OCI-M1 (cell line): ENCODE measurements at regions not wholly inside any gene's neighbourhood (a gene's known extent, or its start where the extent isn't known, plus 50 kb on each side); places are given as distances from the start of the nearest gene placed in this dataset.

Experiments used
- DNase-seq: peaks from one replicate; lab custom pipeline; 2025; lab: John Stamatoyannopoulos, UW

DNA sequence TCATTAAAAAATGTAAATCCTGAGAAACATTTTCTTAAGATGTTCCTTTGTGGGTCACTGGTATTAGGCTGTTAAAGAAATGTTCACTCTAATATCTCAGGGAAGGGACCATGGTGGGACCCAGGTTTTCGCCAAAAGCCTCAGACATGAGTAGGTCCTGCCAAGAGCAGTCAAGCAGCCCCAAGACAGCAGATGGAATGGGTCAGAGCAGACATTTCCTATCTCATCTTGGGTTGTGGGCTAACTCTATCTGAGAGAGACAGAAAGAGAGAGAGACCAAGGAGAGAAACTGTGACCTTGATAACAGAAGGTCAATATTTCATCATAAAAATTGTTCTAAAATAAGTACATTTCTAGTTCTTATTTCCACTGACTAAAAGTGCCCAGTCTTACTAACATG, 661.7 kb downstream of the TSN start:
- peak; percentile 46 for DNase-seq

DNA sequence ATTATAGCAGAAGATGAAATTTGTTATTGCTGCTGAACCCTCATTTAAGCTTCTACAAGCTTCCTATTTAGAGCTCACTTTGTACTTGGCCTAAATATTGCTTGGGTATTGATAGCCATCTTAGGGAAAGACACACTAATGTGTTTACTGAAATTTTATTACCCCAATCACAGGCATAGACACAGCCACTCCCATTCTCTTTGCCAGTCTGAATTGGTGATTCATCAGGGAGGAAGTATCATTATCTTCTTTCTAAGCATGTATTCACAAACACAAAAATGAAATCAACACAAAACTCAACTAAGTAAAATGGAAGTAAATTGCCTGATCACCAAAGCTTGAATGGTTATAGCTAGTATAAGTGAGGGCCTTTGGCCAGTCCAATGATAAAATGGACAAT, 666.3 kb downstream of the TSN start:
- peak; percentile 23 for DNase-seq

DNA sequence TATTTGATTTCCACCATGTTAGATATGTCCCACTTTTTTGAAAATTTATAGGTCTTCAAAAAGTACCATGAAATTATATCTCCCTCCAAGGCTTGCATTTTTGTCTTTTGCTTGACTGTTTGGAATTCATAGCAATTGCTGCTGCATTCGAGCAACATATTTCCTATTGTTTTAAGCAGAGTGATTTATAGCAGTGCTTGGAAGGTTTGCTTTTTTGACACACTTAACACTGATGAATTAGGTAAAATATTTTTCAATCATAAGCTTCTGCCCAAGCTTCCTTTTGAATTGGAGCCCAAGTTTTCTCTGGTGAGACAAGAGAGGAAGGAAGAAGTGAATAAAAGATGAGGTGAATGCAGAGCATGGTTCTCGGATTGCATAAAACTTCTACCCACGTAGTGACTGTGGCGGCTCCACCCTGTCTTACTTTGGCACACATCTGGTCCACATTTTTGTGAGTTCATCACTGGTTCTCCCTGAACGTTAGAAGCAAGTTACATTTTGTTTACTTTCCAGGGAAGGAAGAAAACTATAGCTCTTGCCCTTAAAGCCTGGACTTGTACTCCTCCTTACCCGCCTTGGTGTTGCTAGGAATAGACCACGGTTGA, 667.0 kb downstream of the TSN start:
- no peak for DNase-seq

DNA sequence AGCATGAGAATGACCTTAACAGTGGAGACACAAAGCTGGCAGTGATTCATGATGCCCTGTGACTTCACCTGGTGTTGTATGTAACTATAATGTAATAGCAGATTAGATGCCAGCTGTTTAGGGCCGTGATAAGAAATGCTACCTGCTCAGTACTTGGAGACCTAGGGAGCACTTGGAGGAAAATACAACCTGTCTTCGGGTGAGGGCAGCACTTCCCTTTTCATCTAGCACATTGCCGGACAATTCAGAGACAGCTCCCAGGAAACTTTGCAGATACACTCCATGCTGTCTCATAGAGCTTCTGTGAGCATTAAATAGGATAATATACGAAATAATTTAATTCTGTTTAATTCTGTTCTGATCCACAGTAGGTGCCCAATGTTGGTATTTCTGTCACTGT, 668.5 kb downstream of the TSN start:
- DNase-seq: no peak

DNA sequence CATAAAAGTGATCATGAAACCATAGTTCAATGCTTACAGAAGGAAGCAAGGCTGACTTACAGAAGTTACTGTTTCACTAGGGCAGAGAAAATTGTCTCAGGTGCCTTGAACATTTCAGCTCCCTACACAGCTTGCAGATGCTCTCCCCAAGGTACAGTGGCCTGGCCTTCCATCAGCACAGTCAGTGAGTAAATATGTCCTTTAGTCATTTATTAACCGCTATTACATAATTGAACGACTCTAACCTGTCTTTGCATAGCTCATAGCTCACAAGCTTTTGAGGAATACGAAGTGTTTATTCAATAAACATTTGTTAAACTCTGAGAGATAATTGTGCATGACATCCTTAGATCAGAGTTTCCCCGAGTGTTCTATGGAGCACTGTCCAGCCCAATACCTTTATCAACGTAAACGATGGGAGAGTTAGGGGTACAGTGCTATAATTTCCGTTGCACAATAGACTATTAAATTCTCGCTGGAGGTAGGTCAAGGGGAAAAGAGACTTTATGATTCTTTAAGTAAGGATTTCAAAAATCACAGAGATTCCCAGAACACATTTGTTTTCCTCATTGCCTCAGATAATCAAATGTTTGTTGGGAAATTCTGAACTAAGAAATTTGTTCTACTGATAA, 677.8 kb downstream of the TSN start:
- DNase-seq: no peak

DNA sequence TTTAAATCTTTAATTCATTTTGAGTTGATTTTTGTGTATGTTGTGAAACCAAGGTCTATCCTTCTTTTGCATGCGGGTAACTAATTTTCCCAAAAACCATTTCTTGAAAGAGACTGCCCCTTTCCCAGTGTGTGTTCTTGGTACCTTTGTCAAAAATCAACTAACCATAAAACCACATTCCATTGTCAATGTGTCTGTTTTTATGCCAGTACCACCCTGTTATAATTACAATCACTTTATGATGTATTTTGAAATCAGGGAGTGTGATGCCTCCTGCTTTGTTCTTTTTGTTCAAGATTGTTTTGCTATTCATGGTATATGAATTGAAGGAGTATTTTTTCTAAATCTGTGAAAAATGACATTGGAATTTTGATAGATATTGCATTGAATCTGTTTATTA, 689.6 kb downstream of the TSN start:
- no peak for DNase-seq

DNA sequence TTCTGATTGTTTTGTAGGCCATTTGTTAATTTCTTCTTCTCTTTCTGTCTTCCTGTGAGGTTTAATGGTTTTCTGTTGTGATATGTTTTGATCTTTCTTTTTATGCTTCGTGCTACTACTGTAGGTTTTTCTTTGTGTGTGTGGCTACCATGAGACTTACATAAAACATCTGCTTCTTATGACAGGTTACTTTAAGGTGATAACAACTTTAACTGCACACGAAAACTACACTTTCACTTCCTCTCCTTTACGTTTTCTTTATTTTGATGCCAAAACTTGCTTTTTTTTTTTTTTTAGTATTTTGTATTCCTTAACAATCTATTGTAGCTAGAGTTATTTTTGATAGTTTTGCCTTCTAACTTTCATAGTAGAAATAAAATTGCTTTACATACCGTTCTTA, 691.3 kb downstream of the TSN start:
- no peak for DNase-seq

DNA sequence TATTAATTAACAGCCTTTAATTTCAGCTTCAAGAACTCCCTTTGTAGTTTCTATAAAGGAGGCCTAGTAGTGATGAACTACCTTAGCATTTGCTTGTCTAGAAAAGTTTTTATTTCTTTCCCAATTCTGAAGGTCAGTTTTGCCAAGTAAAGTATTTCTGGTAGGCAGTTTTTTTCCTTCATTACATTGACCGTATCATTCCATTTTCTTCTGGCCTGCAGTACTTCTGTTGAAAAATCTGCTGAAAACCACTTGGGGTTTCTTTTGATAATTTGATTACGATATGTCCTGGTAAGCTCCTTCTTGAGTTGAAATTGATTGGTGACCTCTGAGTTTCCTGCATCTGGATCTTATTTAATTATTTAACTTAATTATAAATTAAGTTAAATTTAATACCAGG, 691.8 kb downstream of the TSN start:
- no peak for DNase-seq

DNA sequence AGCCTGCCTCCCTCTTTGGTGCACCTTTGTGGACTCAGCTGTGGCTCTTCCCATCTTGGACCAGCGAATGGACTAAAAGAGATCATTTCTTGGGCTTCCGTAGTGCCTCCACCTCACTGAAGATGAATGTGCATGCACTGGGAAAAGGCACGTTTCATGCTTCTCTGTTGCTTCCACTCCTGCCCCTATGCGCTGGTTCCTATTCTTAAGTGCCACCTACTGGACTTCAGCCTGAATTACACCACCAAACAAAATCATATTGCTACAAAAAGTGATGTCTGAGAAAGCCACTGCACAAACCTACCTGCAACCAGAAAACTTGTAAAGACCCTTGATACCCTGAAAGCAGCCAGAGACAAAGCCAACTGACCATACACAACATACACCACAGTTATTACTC, 695.6 kb downstream of the TSN start:
- peak; percentile 70 for DNase-seq

DNA sequence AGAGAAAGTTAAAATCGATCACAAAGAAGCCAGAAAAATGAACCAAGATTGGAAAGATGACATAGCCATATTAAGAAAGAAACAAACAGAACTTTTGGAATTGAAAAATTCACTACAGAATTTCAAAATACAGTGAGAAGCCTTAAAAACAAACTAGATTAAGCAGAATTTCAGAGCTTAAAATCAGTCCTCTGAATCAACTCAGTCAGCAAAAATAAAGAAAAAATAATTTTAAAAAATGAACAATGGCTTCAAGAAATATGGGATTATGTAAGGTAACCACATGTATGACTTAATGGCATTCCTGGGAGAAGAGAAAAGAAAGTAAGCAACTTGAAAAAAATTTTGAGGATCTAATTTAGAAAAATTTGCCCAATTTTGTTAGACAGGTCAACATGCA, 696.2 kb downstream of the TSN start:
- no peak for DNase-seq

DNA sequence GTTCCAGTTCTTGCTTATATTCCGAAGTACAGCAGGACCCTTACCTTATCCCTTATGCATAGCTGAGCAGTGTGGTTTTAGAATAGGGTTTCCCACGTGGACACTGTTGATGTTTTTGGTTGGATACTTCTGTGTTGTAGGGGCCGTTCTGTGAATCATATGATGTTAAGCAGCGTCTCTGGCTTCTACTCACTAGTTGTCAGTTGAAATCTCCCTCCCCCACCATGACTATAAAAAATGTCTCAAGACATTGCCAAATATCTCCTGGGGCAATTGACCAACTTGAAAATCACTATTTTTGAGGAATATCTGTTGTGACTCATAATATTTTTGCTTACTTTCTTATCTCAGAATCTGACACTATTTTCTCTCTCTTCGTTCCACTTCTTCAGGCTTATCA, 713.7 kb downstream of the TSN start:
- DNase-seq: peak; percentile 47

DNA sequence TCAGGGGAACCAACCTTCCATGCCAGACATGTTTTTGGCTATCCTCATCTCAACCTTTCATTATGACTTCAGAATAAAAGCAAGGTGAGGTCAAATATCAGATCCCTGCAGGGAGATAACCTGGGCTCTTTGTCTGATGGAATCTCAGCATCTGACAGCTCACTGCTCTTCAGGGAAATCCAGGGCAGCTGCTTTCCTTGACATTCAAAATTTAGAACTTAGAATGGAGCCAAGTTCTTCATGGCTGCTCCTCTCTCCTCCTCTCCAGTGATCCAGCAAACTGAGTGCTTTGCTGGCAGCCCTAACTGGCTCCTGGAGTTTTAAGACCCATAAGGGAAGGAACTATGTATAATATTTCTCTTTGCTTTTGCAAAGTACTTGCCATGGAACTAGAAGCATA, 716.3 kb downstream of the TSN start:
- no peak for DNase-seq

DNA sequence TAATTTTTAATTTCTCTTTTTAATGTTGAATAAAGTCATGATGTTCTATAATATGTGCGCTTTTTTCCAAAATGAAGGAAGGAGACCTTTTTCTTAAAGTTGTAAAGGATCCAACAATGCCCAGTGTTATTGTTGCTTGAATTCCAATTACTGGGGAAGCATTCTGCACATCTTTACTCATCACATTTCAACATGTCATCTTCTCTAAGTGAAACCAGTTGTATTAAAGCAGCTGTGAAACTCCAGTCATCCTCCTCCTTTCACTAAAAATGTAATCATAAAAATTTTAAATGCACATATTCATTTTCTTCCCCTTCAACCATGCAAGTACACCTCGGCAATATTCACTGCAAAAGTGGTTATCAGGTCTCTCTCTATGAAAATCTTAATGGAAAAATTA, 722.7 kb downstream of the TSN start:
- DNase-seq: no peak

DNA sequence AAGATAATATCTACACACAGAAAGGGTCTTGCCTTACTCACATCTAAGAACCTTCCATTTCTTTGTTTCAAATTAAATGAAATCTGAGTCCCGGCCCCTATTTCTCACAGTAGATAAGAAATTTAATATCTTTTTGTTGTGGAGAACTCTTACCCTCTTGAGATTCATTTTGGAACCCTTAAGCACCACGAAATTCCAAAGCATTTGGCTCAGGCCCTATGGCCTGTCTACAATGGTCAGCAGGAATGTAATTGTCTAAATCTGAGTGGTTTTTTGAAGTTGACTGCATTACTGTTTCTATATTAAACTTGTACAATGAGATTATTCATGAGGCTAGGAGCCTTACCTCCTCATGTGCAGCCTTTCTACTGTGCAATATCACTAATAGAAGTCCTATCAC, 723.3 kb downstream of the TSN start:
- no peak for DNase-seq

DNA sequence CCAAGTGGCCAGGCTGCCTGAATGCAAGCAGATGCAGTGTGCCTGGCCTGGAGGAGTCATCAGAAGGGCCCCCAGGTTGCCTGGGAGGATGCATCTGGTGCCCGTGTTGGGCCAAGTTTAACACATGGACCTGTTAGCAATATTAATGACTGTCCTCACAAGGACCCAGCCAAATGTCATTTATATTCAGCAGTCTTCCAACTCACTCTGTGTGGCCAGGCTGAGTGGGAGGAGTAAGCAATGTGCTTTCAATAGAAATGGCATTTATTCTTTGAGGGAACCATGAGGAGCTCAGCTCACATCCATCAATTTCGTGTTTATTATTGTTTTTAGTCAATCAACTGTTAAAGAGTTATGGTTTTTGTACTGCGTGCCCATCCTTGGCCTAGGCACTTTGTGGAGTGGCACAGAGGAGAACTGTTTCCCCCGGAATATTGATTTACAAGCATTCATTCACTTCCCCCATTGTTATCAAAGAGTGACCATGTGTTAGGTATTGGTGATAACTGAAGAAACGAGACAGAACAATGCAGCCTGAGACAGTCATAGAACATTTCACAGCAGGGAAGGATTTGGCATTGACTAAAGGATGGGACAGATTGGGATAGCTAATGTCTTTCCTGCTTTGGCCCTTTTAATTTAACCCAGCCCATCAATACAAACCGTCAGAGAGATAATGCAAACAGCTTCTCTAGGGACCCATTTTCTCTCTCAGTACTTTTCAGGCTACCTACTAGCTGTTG, 725.2 kb downstream of the TSN start:
- DNase-seq: no peak

DNA sequence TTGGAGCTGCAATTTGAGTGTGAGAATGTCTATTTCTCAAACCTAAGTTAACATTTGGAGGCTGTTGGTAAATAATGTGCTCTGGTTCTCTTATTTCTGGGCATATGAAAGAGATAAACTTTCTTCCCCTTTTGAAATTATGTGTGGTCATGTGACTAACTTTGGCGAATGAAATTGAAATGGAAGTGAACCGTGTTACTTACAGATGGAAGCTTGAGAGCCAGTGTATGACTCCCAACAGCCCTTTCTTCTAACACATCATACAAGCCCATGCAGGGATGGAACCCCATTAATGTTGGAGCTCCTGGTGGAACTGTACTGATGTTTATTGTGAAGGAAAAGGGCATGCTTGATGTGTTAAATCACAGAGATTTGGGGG, 725.8 kb downstream of the TSN start:
- peak; percentile 50 for DNase-seq

DNA sequence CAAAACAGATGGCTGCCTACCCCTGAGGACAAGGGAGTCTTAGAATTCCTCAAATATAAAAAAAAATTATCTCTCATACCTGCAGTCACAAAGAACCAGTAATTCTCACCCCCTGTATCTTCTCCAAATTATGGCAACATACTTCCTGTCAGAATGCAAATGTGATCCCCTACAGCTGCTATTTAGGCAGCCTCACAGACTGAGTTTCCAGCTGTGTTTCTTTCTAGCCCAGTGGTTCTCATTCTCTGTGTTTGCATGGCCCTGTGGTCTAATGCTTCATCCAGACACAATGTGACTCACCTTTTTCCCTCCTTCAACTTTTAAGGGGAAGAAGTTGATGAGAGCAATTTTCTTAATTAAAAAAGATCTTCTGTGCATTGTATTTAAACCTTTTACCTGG, 726.3 kb downstream of the TSN start:
- no peak for DNase-seq

DNA sequence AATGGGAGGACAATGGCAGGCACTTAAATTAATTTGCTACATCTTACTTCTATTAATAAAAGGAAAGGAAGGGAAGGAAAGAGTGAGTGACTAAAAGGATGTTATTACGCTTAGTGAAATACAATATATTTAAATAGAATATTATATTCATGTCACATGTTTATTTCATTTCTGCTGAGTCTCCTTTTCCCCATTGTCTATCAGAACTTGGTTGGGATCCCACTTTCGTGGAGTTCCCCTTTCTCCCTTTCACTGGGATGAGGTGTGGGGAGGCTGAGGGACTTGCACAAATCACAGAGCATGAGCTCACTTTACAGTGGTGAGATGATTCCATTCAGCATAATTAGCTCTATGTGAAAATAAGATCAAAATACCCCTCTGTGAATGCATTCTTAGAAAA, 730.6 kb downstream of the TSN start:
- no peak for DNase-seq

DNA sequence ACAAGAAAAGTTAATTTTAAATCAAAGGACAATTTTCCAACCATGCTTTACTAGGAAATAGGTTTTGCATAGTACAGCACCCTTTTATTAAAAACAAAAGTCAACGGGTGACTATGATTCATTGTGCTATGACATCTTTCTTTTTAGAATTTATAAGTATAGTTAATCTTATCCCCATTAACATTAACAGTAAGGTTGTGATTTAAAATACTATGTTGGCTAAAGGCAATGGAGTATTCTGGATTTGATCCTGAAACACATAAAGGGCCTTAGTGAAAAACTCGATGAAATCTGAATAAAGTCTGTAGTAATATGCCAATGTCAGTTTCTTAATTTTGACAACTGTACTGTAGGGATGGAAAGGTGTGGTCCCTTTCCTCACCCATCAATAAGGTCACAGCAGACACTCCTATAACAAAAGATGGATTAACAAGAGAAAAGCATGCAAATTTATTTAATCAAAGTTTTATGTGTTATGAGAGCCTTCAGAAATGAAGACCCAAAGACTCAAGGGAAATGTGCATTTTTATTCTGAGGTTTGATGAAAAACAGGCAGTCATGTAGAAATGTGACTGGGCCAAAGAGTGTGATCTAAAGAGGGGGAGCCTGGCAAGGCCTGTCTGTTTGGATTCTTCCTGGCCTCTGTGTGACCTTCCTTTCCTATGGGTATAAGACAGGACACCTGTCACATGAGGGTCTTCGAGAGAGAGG, 731.4 kb downstream of the TSN start:
- no peak for DNase-seq

DNA sequence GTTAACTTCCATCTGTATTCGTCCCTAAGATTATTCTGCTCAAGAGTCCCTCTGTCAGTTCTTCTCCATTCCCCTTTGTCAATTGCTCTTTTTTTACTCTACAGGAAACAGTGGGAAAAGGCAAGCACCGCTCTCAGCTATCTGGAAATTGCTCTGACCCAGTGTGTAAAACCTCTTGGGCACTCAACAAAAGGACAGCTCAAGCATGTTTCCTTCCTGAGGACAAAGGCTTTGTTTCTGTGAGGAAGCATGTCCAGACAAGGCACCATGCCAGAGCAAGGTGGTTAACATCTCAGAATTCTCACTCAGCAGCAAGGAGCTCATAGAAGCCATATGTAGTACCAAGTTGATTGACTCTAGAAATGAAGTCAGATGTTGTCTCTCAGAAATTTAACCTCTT, 735.6 kb downstream of the TSN start:
- no peak for DNase-seq

DNA sequence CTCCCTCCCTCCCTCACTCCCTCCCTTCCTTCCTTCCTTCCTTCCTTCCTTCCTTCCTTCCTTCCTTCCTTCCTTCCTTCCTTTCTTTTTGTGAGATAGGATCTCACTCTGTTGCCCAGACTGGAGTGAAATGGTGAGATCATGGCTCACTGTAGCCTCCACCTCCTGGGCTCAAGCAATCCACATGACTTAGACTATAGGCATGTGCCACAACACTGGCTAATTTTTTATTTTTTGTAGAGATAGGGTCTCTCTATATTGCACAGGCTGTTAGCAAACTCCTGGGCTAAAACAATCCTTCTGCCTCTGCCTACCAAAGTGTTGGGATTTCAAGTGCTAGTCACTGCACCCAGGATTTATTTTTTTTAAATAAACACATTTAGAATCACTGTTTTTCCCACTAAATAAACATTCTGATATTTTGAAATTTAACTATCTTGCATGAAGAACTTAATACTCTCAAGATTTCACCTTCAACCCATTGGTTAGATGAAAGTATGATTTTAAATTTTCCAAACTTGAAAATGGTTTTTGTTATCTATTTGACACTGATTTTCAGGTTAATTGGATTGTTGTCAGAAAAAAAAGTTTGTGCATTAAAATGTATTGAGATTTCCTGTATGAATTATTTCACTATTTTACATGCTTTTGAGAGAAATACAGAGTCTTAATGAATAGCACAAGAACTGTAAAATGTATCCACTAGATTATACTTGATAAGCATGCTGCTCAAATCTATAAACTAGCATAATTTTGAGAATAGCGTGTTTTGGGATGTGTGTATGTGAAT, 745.1 kb downstream of the TSN start:
- no peak for DNase-seq

DNA sequence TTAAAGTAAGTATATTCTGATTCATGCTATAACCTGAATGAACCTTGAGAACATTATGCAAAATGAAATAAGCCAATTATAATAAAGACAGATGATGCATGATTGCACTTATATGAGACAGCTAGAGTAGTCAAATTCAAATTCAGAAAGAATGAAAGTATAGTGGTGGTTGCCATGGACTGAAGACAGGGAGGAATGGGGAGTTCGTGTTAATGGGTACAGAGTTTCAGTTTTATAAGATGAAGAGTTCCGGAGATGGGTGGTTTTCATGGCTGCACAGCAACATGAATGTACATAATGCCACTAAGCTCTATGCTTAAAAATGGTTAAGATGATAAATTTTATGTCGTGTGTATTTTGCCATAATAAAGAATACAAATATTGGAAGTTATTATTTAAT, 751.2 kb downstream of the TSN start:
- DNase-seq: no peak
